ENCODE measurements at regions not wholly inside any gene's neighbourhood (a gene's known extent, or its start where the extent isn't known, plus 50 kb on each side); places are given as distances from the start of the nearest gene placed in this dataset.
A peak's percentile ranks its signal among the peaks of the same experiment; 100 is the strongest.

GRCh38 chrX:8232406-8232805, 61.3 kb upstream of the VCX2 start:
- DNase-seq: no peak

GRCh38 chrX:8233091-8233490, 62.0 kb upstream of the VCX2 start:
- no peak for DNase-seq

GRCh38 chrX:8235026-8235425, 64.0 kb upstream of the VCX2 start:
- DNase-seq: no peak

GRCh38 chrX:8237718-8238117, 66.7 kb upstream of the VCX2 start:
- no peak for DNase-seq

- no peak for DNase-seq
Observed at GRCh38 chrX:8242431-8243020, 71.5 kb upstream of the VCX2 start.

- no peak for DNase-seq
Observed at GRCh38 chrX:8244301-8244700, 73.2 kb upstream of the VCX2 start.

GRCh38 chrX:8245411-8245810, 74.3 kb upstream of the VCX2 start:
- DNase-seq: no peak

GRCh38 chrX:8253096-8253495, 82.0 kb upstream of the VCX2 start:
- DNase-seq: no peak

GRCh38 chrX:8254401-8254800, 83.3 kb upstream of the VCX2 start:
- DNase-seq: no peak

GRCh38 chrX:8272821-8273220, 101.8 kb upstream of the VCX2 start:
- DNase-seq: no peak

- no peak for DNase-seq
Observed at GRCh38 chrX:8273451-8273895, 102.4 kb upstream of the VCX2 start.

GRCh38 chrX:8274170-8274569, 103.1 kb upstream of the VCX2 start:
- no peak for DNase-seq

- no peak for DNase-seq
Observed at GRCh38 chrX:8278557-8278956, 107.5 kb upstream of the VCX2 start.

GRCh38 chrX:8279323-8279722, 108.3 kb upstream of the VCX2 start:
- no peak for DNase-seq

GRCh38 chrX:8284131-8284530, 113.1 kb upstream of the VCX2 start:
- peak in 1 of 51 donors; percentile 0 for DNase-seq

- no peak for DNase-seq
Observed at GRCh38 chrX:8288590-8288989, 117.5 kb upstream of the VCX2 start.

- no peak for DNase-seq
Observed at GRCh38 chrX:8289523-8289922, 118.5 kb upstream of the VCX2 start.

- no peak for DNase-seq
Observed at GRCh38 chrX:8297766-8298165, 126.7 kb upstream of the VCX2 start.

- no peak for DNase-seq
Observed at GRCh38 chrX:8304668-8305067, 133.6 kb upstream of the VCX2 start.

GRCh38 chrX:8305350-8305749, 134.3 kb upstream of the VCX2 start:
- DNase-seq: no peak

- DNase-seq: peak in 35 of 51 donors; percentile 0 to 59 (median 6)
Observed at GRCh38 chrX:8306291-8306925, 135.3 kb upstream of the VCX2 start.

- no peak for DNase-seq
Observed at GRCh38 chrX:8310409-8310808, 139.3 kb upstream of the VCX2 start.

GRCh38 chrX:8313844-8314243, 142.8 kb upstream of the VCX2 start:
- no peak for DNase-seq

- DNase-seq: no peak
Observed at GRCh38 chrX:8314881-8315280, 143.8 kb upstream of the VCX2 start.

All from hypothalamus (tissue), 51 donors.